ENCODE measurements at regions not wholly inside any gene's neighbourhood (a gene's known extent, or its start where the extent isn't known, plus 50 kb on each side); places are given as distances from the start of the nearest gene placed in this dataset.
"Not testable (repeated sequence)": the region's sequence is repeated elsewhere in the genome, so short reads cannot be mapped to it uniquely, and the experiment has no call there.

GRCh38 chr5:82493221-82493620, 215.1 kb upstream of the RPS23 start:
- no peak for DNase-seq
- H3K9me3 ChIP-seq, result 0 out of 2 replicates have a peak, but pooled peaks cover 2% of the 10 kb centered on the region
- H3K36me3 ChIP-seq, result no peaks in the 10 kb centered on the region
- no peaks in the 10 kb centered on the region for H3K27me3 ChIP-seq
- no peak overlapping the region for H3K4me3 ChIP-seq

GRCh38 chr5:82491397-82491796, 213.2 kb upstream of the RPS23 start:
- Histone ChIP-seq H3K4me3 (no peak overlapping the region), H3K27me3 (no peaks in the 10 kb centered on the region), H3K9me3 (no peaks in the 10 kb centered on the region), H3K36me3 (no peaks in the 10 kb centered on the region)
- DNase-seq, result no peak

- Histone ChIP-seq H3K4me3 (no peak overlapping the region), H3K9me3 (no peaks in the 10 kb centered on the region), H3K36me3 (no peaks in the 10 kb centered on the region), H3K27me3 (no peaks in the 10 kb centered on the region)
- no peak for DNase-seq
Observed at GRCh38 chr5:82489683-82490082, 211.5 kb upstream of the RPS23 start.

- no peak overlapping the region for H3K4me3 ChIP-seq
- H3K27me3 ChIP-seq, result no peaks in the 10 kb centered on the region
- no peak for DNase-seq
- no peaks in the 10 kb centered on the region for H3K36me3 ChIP-seq
- H3K9me3 ChIP-seq, result no peaks in the 10 kb centered on the region
Observed at GRCh38 chr5:82487131-82487530, 209.0 kb upstream of the RPS23 start.

- Histone ChIP-seq H3K9me3 (no peaks in the 10 kb centered on the region), H3K36me3 (no peaks in the 10 kb centered on the region), H3K27me3 (no peaks in the 10 kb centered on the region), H3K4me3 (no peak overlapping the region)
- DNase-seq, result no peak
Observed at GRCh38 chr5:82480331-82480730, 202.2 kb upstream of the RPS23 start.

- H3K4me3 ChIP-seq, result no peak overlapping the region
- DNase-seq, result no peak
- H3K9me3 ChIP-seq, result no peaks in the 10 kb centered on the region
- H3K27me3 ChIP-seq, result peaks cover 3% of the 10 kb centered on the region; the same call in 1 of the 2 replicates
- H3K36me3 ChIP-seq, result no peaks in the 10 kb centered on the region
Observed at GRCh38 chr5:82476155-82476554, 198.0 kb upstream of the RPS23 start.

GRCh38 chr5:82473262-82473661, 195.1 kb upstream of the RPS23 start:
- Histone ChIP-seq H3K9me3 (no peaks in the 10 kb centered on the region), H3K27me3 (peaks cover 3% of the 10 kb centered on the region; the same call in 1 of the 2 replicates), H3K4me3 (no peak overlapping the region), H3K36me3 (no peaks in the 10 kb centered on the region)
- DNase-seq, result no peak

GRCh38 chr5:82470185-82470994, 192.2 kb upstream of the RPS23 start:
- no peak for DNase-seq
- H3K27me3 ChIP-seq, result peaks cover 3% of the 10 kb centered on the region; the same call in 1 of the 2 replicates
- no peaks in the 10 kb centered on the region for H3K36me3 ChIP-seq
- H3K9me3 ChIP-seq, result no peaks in the 10 kb centered on the region
- no peak overlapping the region for H3K4me3 ChIP-seq

GRCh38 chr5:82466986-82467561, 188.9 kb upstream of the RPS23 start:
- Histone ChIP-seq H3K27me3 (no peaks in the 10 kb centered on the region), H3K36me3 (no peaks in the 10 kb centered on the region), H3K4me3 (peak overlapping the region; percentile 26), H3K9me3 (no peaks in the 10 kb centered on the region; the same call in 1 of the 2 replicates)
- DNase-seq, result peak; percentile 31

GRCh38 chr5:82465235-82465634, 187.1 kb upstream of the RPS23 start:
- H3K9me3 ChIP-seq, result peaks cover 5% of the 10 kb centered on the region
- H3K27me3 ChIP-seq, result no peaks in the 10 kb centered on the region
- no peak overlapping the region for H3K4me3 ChIP-seq
- H3K36me3 ChIP-seq, result no peaks in the 10 kb centered on the region
- DNase-seq, result no peak

- H3K9me3 ChIP-seq, result peaks cover 5% of the 10 kb centered on the region
- no peak for DNase-seq
- no peaks in the 10 kb centered on the region for H3K36me3 ChIP-seq
- H3K27me3 ChIP-seq, result no peaks in the 10 kb centered on the region
- H3K4me3 ChIP-seq, result no peak overlapping the region
Observed at GRCh38 chr5:82459626-82460025, 181.5 kb upstream of the RPS23 start.

GRCh38 chr5:82455317-82455716, 177.2 kb upstream of the RPS23 start:
- not testable (repeated sequence) for DNase-seq, H3K36me3 ChIP-seq, H3K27me3 ChIP-seq

GRCh38 chr5:82448374-82448773, 170.2 kb upstream of the RPS23 start:
- Histone ChIP-seq H3K36me3 (no peaks in the 10 kb centered on the region), H3K27me3 (no peaks in the 10 kb centered on the region; the same call in 1 of the 2 replicates), H3K9me3 (no peaks in the 10 kb centered on the region), H3K4me3 (no peak overlapping the region)
- DNase-seq, result no peak

More at GRCh38 chr5:82455317-82455716, 177.2 kb upstream of the RPS23 start:
- not testable (repeated sequence) for H3K4me3 ChIP-seq, H3K9me3 ChIP-seq

GRCh38 chr5:82447913-82448312, 169.8 kb upstream of the RPS23 start:
- Histone ChIP-seq H3K27me3 (no peaks in the 10 kb centered on the region; the same call in 1 of the 2 replicates), H3K36me3 (no peaks in the 10 kb centered on the region), H3K4me3 (no peak overlapping the region), H3K9me3 (no peaks in the 10 kb centered on the region)
- DNase-seq, result no peak

- H3K27me3 ChIP-seq, result no peaks in the 10 kb centered on the region; the same call in 1 of the 2 replicates
- no peaks in the 10 kb centered on the region for H3K36me3 ChIP-seq
- no peak overlapping the region for H3K4me3 ChIP-seq
- no peak for DNase-seq
- H3K9me3 ChIP-seq, result no peaks in the 10 kb centered on the region
Observed at GRCh38 chr5:82446809-82447208, 168.7 kb upstream of the RPS23 start.

- Histone ChIP-seq H3K9me3 (no peaks in the 10 kb centered on the region), H3K36me3 (no peaks in the 10 kb centered on the region), H3K27me3 (no peaks in the 10 kb centered on the region; the same call in 1 of the 2 replicates), H3K4me3 (no peak overlapping the region)
- DNase-seq, result no peak
Observed at GRCh38 chr5:82445726-82446335, 167.7 kb upstream of the RPS23 start.

- DNase-seq, result no peak
- Histone ChIP-seq H3K4me3 (no peak overlapping the region), H3K27me3 (no peaks in the 10 kb centered on the region), H3K9me3 (peaks cover 3% of the 10 kb centered on the region), H3K36me3 (no peaks in the 10 kb centered on the region)
Observed at GRCh38 chr5:82439750-82440445, 161.7 kb upstream of the RPS23 start.

Data from MG63 (cell line).